ENCODE measurements at regions not wholly inside any gene's neighbourhood (a gene's known extent, or its start where the extent isn't known, plus 50 kb on each side); places are given as distances from the start of the nearest gene placed in this dataset.

GRCh38 chr18:72648481-72648960 is 104.4 kb upstream of the CBLN2 start:
- no peak for ATAC-seq
- no peak for TF ChIP-seq CTCF (IDR thresholded peaks at IDR 0.05)
- DNase-seq = no peak
- Histone ChIP-seq H3K27me3 (ENCODE audit: insufficient read depth in 3 of 3, low read length in 2 of 3) (no peaks in the 10 kb centered on the region), H3K27ac (no peak overlapping the region), H3K36me3 (ENCODE audit: insufficient read depth in 1 of 2, low read depth in 1 of 2) (no peaks in the 10 kb centered on the region), H3K4me3 (no peak overlapping the region), H3K4me1 (no peaks in the 10 kb centered on the region), H3K9me3 (no peaks in the 10 kb centered on the region)
- intact Hi-C loops (cut with DNase I) = no loop called here

- DNase-seq (no peak), ATAC-seq (no peak)
- H3K4me3 ChIP-seq = no peak overlapping the region
- H3K36me3 ChIP-seq (ENCODE audit: insufficient read depth in 1 of 2, low read depth in 1 of 2) = no peaks in the 10 kb centered on the region
- no peak for TF ChIP-seq CTCF (IDR thresholded peaks at IDR 0.05)
- H3K27ac ChIP-seq = no peak overlapping the region
- intact Hi-C loops (cut with DNase I) = no loop called here
- no peaks in the 10 kb centered on the region for H3K27me3 ChIP-seq (ENCODE audit: insufficient read depth in 3 of 3, low read length in 2 of 3)
- H3K4me1 ChIP-seq = no peaks in the 10 kb centered on the region
- WGBS, 3 donors = 79 to 81% (median 81%) methylated on average over 3 of the region's 3 CpGs
- H3K9me3 ChIP-seq = no peaks in the 10 kb centered on the region
Observed at GRCh38 chr18:72648079-72648478, 103.9 kb upstream of the CBLN2 start.

- intact Hi-C loops (cut with DNase I) = no loop called here
- H3K4me3 ChIP-seq = no peak overlapping the region
- no peak overlapping the region for H3K27ac ChIP-seq
Observed at GRCh38 chr18:72640557-72640956, 96.4 kb upstream of the CBLN2 start.

GRCh38 chr18:72638376-72638775 is 94.2 kb upstream of the CBLN2 start:
- no peaks in the 10 kb centered on the region for H3K36me3 ChIP-seq (ENCODE audit: insufficient read depth in 1 of 2, low read depth in 1 of 2)
- H3K9me3 ChIP-seq = no peaks in the 10 kb centered on the region
- no peaks in the 10 kb centered on the region for H3K27me3 ChIP-seq (ENCODE audit: insufficient read depth in 3 of 3, low read length in 2 of 3)
- TF ChIP-seq CTCF (IDR thresholded peaks at IDR 0.05) = no peak
- DNase-seq = no peak
- H3K27ac ChIP-seq = no peak overlapping the region
- ATAC-seq = no peak
- 69 to 71% (median 69%) methylated on average over 3 of the region's 3 CpGs for WGBS, 3 donors
- intact Hi-C loops (cut with DNase I) = loop anchor here in 1 of 2 donors (10.0 kb wide), 1 partner anchor 974 kb away; no protein-coding TSS in a partner anchor
- no peak overlapping the region for H3K4me3 ChIP-seq
- no peaks in the 10 kb centered on the region for H3K4me1 ChIP-seq

More at GRCh38 chr18:72640557-72640956, 96.4 kb upstream of the CBLN2 start:
- DNase-seq = no peak
- H3K36me3 ChIP-seq (ENCODE audit: insufficient read depth in 1 of 2, low read depth in 1 of 2) = no peaks in the 10 kb centered on the region
- TF ChIP-seq CTCF (IDR thresholded peaks at IDR 0.05) = no peak
- no peak for ATAC-seq
- no peaks in the 10 kb centered on the region for H3K4me1 ChIP-seq
- 56 to 62% (median 57%) methylated on average over 2 of the region's 2 CpGs for WGBS, 3 donors
- H3K9me3 ChIP-seq = no peaks in the 10 kb centered on the region
- no peaks in the 10 kb centered on the region for H3K27me3 ChIP-seq (ENCODE audit: insufficient read depth in 3 of 3, low read length in 2 of 3)

- no peaks in the 10 kb centered on the region for H3K4me1 ChIP-seq
- H3K9me3 ChIP-seq = no peaks in the 10 kb centered on the region
- H3K27ac ChIP-seq = no peak overlapping the region
- no peaks in the 10 kb centered on the region for H3K27me3 ChIP-seq (ENCODE audit: insufficient read depth in 3 of 3, low read length in 2 of 3)
- H3K36me3 ChIP-seq (ENCODE audit: insufficient read depth in 1 of 2, low read depth in 1 of 2) = no peaks in the 10 kb centered on the region
- no peak for TF ChIP-seq CTCF (IDR thresholded peaks at IDR 0.05)
- no peak for DNase-seq
- WGBS, 3 donors = 79 to 81% (median 79%) methylated on average over 10 of the region's 10 CpGs
- no peak overlapping the region for H3K4me3 ChIP-seq
- no peak for ATAC-seq
- intact Hi-C loops (cut with DNase I) = loop anchor here in 1 of 2 donors (10.0 kb wide), 1 partner anchor 973 kb away; no protein-coding TSS in a partner anchor
Observed at GRCh38 chr18:72637721-72638120, 93.6 kb upstream of the CBLN2 start.
